ENCODE measurements at regions not wholly inside any gene's neighbourhood (a gene's known extent, or its start where the extent isn't known, plus 50 kb on each side); places are given as distances from the start of the nearest gene placed in this dataset.

DNA sequence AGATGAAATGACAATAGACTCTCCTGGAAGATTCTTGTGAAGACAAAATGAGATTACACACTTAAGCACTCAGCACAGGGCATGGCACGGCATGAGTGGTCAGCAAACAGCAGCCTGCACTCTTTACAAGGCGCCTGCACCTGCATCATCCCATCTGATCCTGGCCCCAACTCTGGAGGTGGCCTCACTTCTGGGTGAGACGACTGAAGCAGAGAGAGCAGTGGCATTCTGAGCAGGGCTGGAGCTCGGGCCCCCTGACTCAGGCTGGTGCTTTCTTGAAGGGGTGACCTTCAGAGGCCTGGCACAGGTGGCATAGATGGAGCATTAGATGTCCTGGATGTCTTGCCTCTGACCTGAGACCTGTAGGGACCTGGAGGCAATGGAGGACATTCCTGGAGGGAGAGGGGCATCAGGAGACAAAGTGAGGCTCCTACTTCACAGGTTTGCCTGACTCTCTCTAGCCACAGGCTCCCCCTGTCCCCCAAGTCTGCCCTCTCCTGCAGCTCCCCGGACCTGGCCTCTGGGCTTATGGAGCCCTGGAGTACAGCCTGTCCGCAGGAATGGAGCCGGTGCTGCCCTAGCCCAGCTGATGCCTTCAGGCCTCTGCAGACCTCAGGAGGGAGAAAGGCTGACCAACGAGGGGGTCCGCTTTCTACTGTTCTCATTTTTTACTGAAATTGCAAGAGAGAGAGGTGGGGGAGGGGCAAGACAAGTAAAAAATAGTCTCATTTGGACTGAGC is 65.5 kb upstream of the THY1 start:
- DNase-seq = no peak

DNA sequence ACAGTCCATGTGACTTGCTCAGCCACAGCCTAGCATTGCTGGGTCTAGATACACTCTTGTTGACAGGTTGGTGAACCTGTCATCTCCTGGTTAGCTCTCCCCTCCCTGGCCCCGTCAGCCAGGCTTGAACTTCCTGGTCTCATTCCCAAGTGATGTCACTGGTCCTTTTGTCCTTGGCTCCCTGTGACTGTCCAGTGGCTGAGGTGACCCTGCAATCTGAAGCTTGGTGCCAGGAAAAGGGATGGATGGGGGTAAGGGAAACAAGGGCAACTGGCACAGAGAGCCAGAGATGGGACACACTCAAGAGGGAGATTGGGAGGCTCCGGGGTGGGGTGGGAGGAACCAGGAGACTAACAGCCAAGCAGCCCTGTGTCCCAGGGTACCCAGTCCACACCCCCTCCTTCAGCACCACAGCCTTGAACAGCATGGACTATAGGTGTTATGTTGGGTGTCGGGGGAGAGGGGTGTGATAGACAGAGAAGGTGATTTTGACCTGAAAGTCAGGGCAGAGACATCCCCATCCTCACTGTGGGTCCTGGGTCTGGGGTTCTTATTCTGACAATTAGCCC is 63.8 kb upstream of the THY1 start:
- DNase-seq = no peak

DNA sequence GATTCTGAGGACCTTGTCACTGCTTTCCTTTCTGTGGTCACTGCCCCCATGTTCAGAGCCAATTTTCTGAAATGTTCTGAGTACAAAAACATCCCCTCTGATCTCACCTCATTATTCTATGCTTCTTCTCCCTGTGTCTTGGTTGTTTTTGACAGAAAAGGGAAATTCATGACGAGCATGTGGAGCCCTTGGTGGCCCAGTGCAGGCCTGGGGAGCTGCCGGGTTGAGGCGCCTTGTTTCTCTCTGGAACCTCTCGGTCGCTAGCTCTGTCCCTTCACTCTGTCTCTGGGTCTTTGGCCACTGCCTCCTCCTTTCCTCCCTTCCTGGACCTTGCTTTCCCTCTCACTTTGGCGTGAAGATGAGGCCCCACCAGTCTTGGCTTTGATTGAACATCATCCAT is 63.0 kb upstream of the THY1 start:
- no peak for DNase-seq

DNA sequence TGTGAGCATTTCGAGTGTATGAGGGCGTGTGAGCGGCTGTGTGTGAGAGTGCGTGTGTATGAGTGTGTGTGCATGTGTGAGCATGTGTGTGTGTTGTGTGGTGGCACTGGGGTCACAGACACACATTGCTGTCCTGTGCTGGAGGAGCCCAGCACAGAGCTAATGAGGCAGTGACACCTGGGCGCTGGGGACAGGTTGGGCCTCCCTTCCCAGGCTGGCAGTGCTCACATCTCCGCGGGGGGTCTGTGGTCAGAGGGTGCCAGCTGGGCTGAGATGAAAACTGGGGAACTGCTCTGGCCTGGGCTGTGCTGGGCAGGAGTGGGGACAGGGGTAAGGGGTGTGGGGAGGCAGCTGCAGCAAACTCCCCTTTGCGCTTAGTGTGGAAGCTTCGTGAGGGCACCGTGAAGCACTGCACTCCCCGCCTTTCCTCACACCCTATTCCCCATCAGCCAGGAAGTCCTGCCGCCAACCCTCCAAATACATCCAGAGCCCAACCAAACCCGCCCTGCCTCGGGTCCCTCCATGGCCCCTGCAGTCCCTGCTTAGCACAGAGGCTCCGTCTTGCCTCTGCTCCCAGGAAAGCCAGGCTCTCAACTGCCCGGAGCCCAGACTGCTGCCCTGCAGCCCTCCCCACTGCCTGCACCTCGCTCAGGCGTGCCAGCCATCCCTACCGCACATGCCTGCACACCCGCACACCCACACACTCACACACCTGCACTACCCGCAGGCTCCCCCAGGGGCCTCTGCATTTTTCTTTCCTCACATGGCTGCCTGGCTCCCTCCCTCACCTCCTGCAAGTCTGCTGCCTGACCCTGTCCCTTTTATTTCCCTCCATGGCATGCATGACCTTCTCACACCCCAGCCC is 62.0 kb upstream of the THY1 start:
- no peak for DNase-seq

DNA sequence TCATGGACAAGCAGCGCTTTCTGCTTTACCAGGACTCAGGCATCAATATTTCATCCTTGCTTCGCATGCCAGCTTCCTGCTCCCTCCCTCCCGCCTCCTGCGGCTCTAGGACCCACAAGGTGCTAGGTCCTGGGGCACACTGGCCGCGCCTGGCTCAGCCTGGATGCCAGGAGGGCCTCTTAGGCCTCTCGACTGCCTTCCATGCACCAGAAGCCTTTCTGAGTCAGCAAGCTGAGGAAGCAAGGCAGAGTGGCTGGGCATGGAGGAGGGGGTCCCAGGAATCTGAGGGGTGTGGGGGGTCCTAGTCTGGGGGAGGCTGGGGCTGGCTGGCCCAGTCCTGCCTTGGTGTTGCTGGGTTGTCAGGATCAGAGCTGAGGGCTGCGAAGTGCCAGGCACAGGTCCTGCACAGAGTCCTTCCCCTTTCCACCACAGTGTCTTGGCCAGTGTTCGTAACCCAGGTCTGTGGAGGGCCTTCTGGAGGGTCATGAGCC is 61.0 kb upstream of the THY1 start:
- DNase-seq = no peak

DNA sequence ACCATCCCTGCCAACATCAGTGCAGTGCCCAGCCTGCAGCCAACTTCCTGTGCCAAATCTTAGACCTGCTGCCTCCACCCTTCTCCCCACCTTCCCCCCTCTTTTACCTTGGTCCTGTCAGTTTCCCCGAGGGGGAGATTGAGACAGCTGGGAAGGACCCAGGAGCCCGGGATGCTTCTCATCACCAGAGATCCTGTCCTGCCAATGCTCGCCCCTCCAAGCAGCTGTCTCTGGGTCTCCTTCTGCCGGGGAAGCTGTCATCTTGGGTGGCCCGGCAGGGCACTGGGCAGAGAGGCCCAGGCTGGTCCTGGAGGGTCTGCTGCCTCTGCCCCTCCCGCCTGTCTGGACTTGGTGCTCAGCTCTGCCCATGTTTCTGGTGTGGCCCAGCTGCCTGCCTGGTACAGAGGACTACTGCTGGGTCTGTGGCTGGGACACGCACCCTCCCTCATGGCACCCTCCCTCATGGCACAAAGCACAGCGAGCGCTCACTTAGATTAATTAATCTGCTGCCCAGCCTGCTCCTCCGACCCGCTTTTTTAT is 60.4 kb upstream of the THY1 start:
- DNase-seq = no peak

DNA sequence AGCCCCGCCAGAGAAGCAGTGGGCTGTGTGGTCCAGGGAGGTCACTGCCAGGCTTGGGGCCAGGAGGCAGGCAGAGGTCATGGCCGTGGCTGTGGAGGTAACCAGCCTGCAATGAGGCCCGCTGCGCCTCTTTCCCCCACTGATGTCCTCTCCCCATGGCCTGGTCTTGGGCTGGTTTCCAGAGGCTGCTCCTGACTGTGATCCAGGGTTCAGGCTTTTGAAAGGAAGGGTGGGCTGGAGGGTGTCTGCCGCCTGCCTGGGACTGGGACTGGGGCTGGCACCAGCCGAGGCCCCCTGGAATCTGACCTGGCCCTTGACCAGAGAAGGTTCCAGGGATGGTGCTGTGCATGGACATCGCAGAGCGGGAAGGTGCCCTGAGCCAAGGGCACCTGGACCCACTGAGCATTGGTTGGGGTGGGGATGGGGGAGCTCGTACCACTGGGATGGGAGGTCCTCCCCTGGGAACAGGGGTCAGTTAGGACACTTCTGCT is 59.6 kb upstream of the THY1 start:
- DNase-seq = no peak

DNA sequence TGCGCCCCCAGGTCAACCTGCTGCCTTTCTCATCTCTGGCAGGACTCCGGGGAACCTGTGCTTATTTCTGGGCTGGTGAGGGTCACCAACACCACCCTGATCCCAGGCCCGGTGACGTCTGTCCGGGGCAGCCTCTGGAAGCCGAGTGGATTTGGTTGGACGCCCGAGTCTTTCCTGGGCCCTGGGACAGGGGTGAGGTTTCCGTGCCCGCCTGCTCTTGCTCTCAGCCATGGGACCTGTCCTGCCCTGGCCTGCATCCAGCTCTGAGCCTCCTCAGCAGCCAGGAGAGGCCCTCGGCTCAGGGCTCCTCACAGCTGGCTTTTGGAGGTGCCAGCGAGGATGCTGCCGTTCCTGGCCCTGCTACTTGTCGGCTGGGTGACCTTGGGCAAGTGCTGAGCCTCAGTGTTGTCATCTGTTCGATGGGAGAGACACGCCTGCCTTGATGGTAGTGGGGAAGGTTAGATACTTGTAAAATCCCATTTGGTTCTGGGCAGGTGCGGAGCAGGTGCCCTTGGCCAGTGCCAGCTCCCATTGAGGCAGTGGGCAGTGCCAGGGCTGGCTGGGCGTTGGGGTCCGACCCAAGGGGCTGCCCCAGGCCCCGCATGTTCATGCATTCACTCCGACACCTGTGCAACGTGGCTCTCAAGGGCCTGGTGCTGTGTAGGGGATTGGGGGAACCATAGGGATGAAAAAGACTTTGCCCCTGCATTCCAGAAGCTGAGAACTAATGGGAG is 58.9 kb upstream of the THY1 start:
- no peak for DNase-seq

DNA sequence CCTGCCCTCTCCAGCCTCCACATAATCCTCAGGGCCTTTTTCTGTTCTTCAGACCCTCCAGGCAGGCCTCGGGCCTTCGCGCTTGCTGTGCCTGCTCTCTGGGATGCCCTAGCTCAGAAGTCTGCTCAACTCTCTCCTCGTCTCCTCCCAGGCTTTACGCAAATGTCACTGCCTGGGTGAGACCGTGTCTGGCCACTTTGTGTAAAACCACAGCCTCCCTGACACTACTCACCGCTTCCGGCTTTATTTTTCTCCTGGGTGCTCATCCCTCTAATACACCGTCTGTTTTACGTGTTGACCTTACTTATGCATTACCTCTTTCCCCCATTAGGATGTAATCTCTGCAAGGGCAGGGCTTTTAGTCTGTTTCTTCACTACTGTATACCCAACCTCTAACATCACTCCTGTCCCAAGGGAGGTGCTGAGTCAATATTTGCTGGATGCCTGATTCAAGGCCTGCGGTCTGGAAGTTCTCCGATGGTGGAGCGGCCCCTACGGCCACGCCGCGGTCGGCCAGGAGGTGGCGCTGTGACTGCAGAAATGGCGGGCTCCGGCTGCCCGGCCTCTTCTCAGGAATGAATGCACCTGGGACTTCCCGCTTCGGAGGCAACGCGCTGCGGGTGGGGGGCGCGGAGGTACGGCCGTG is 58.2 kb upstream of the THY1 start:
- DNase-seq = peak; percentile 19

DNA sequence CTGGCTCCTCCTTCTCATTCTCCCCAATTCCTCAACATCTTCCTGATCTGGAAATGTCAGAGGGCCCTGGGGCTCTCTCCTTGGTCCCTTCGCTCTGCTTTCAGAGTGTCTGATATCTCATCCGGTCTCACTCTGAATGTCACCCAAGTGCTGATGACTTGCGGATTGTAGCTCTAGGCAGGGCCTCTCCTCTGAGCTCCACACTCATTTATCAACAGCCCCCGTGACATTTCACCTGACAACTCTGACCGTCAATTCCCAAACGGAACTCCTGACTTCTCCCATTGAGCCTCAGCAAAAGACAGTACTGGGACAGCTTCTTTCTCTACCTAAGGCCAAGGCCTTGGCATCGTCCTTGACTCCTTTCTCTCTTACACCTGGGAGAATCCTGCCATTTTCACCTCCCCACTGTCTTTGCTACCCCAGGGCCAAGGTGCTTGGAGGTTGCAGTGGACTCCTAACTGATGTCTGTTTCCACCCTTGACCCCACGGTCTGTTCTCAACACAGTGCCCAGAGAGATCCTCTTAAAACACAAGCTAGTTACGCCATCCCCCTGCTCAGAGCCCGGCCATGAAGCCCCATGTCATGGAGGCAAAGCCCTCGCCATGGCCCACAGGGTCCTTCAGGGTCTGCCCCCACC is 57.5 kb upstream of the THY1 start:
- no peak for DNase-seq

DNA sequence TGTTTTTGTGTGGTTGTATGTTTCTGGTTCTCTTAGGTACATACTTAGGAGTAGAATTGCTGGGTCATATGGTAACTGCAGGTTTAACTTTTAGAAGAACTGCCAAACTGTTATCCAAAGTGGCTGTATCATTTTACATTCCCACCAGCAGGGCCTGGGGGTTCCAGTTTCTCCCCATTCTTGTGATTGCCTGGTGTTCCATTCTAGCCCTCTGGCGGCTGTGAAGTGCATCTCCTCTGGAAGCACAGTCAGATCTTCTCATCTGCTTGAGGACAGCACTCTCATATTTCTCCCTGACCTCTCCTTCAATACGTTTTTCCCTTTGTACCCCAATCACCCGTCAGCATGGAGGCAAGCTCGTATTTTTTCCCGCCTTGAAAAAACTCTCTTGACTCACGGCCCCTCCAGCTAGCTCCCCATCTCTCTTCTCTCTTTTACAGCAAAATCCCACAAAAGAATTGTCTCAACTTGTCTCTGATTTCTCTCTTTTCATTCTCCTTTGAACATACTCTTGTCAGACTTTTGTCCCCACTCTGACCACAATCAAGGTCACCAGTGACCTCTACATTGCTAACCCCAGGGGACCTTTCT is 56.8 kb upstream of the THY1 start:
- DNase-seq = no peak

DNA sequence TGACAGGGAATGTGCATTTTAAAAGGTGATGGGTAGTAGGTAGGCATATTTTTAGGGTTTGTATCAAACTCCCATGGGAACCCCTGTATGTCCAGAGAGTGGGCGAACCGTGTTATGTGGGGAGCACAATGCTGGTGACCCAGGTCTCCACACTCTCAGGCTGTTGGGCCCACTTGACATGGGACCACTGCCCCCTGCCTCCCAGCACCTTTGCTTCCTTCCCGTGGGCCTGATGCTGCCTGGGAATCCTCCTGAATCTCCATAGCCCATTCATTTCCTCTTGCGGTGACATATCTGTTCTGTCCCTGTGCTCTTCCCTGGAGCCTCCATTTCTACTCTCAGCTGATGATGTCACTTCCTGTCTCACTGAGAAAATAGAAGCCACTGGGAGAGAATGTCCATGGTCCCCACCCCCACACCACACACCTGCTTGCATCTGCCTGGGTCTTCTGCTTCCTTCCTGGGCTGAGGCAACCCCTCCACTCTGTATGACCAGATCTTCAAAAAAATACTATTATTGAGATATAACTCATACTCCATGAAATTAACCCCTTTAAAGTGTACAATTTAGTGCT is 55.8 kb upstream of the THY1 start:
- no peak for DNase-seq

DNA sequence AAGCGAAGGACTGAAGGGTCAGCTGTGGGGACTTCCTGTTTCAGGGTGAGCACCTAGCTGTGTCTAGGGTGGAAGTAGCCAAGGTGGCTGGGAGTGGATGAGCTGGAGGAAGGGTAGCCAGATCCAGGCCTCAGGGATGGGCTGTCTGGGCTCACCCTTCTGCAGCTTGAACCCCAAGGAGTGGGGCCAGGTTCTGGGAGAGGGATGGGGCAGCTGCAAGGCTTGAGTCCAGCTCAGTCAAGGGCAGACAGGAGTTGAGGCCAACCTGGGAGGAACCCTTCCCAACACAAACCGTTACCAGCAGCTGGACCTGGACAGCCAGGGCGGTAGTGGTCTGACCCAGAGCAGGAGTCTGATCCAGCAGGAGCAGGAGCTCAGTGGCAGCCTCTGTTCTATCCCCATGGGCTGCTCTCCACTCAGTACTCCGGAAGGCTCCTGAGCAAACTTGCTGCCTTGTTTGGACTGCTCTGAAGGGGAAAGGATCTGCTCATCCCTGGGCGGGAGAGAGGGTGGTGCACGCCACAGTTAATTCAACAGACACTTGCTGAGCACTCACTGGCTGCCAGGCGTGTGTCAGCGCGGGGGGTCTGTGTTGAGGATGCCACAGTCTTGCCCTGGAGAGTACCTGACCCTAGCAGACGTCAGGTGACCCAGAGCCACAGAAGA is 53.8 kb upstream of the THY1 start:
- DNase-seq = no peak

DNA sequence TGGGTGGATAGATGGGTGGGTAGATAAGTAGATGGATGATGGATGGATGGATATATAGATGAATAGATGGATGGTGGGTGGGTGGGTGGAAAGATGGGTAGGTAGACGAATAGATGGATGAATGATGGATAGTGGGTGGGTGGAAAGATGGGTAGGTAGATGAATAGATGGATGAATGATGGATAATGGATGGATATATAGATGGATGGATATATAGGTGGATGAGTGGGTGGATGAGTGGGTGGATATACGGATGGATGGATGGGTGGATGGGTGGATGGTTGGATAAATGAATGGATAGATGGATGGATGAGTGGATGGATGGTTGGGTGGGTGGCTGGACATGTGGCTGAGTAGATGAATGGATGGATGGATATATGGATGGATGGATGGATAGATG is 53.1 kb upstream of the THY1 start:
- no peak for DNase-seq

DNA sequence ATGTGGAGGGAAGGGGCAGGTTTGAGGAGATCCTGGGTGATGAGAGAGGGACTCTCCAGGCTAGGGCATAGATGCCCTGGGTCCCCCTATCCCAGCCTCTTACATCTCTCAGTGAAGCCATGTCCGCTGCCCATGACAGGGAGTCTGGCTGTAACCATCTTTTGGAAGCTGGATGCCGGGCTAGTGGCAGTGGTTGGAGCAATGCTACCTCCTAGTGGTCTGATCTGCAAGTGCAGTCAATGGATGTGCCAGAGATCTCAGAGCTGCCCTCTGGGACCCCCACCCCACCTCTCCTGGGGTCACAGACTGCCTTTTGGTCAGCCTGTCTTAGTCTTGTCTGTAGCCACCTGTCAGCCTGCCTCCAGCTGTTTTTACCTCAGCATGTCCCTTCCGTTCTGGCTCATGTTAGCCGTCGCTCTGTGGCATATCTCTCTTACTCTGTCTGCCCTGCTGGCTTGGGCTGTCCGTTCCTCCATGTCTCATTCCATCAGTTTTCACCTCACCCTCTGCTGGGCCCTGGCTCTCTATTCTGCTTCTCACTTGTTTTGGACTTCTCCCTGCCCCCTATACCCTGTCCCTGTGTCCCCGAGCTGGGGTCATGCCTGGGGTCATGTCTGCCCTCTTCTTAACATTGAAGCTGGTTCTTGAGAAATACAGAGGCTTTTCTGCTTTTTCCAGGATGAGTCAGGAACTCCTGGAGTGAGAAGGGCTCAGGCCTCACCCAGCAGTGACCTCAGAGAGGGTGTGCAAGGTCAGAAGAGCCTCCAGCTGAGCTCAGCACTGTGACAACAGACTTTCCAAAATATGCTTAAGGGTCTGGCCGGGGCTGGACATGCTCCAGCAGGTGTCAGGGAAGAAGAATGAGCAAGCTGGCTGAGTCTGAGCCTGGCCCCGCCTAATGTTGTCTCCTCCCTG is 52.0 kb upstream of the THY1 start:
- no peak for DNase-seq

DNA sequence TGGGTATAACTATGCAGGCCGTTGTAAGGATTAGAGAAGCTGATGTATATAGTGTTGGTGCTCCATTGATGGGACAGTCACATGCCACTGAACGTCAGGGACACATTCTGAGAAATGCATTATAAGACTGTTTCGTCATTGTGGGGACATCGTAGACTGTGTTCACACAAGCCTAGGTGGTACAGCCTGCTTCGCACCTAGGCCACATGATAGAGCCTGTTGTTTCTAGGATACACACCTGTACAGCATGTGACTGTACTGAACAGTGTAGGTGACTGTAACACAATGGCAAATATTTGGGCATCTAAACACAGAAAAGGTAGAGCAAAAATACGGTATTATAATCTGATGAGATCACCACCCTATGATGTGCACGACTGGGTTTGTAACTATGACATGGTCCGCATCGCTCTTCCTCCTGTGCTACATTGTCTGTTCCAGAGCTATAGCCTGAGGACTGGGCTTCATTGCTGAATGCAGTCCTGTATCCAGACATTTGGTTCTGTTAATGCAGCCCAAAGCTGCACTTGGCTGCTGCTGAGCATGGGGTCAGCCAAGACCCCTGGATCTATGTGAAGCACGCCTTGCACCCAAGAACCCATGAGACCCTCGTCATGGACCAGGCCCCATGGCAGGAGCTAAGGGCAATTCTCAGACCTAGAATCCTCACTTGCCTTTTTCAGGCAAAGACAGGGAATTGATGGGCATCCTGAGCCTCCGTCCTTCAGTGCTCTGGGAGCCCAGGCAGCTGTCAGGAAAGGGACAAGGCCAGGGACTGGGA is 51.1 kb upstream of the THY1 start:
- no peak for DNase-seq

DNA sequence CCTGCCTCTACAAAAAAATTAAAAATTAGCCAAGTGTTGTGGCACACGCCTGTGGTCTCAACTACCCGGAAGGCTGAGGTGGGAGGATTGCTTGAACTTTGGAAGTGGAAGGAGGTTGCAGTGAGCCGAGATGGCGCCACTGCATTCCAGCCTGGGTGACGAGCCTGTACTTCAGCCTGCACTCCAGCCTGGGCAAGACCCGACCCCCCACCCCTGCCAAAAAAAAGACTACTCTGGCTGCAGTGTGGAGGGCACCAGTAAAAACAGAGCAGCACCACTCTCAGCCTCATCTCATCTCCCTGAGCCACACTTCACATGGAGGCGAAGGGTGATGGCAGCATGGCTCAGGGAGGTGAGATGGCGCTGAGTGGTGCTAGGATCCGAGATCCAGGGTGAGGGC is 50.3 kb upstream of the THY1 start:
- no peak for DNase-seq

DNA sequence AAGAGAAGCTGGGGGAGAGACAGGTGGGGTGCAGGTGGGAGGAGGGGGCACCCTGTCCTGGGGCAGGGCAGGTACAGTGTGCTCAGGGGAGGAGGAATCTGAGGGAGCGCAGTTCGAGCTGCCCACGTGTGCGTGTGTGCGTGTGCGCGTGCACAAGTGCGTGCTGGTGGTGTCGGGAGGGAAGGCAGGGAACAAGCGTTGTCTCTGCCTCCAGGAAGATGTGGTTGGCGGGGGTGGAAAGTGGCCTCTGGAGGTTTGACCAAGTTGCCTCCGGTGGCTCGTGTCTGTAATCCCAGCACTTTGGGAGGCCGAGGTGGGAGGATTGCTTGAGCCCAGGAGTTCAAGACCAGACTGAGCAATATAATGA is 49.9 kb upstream of the THY1 start:
- no peak for DNase-seq
